Kidney (tissue), 13 donors: ENCODE measurements at regions not wholly inside any gene's neighbourhood (a gene's known extent, or its start where the extent isn't known, plus 50 kb on each side); places are given as distances from the start of the nearest gene placed in this dataset.
"Not testable (repeated sequence)": the region's sequence is repeated elsewhere in the genome, so short reads cannot be mapped to it uniquely, and the experiment has no call there.

Source experiments
- DNase-seq, 5 donors: peaks; one replicate each; pipeline ENCODE4 v3.0.0-alpha.2; 2013 to 2020
- FAIRE-seq: peaks from 2 replicates; lab custom pipeline; 2012; peaks lifted over from hg19 to GRCh38; lab: Jason Lieb, UNC
- H3K27ac ChIP-seq, 2 donors: one replicate each; pipeline ENCODE4 v1.7.0; 2013; ENCODE audit warnings: low read depth in 2 of 2, low read length in 2 of 2, inconsistent platforms in 1 of 2
- H3K27me3 ChIP-seq: one replicate; pipeline ENCODE4 v1.7.1; 2013; ENCODE audit warnings: low read length, inconsistent platforms; ENCODE audit not compliant: control insufficient read depth, insufficient read depth
- H3K36me3 ChIP-seq, 3 donors: one replicate each; pipeline versions ENCODE4 v1.7.0 to v1.7.1; 2013; ENCODE audit warnings: low read length in 3 of 3, control low read depth in 1 of 3, inconsistent platforms in 1 of 3; ENCODE audit not compliant: insufficient read depth in 3 of 3, control insufficient read depth in 2 of 3
- H3K4me1 ChIP-seq, 3 donors: one replicate each; pipeline versions ENCODE4 v1.7.0 to v1.7.1; 2013; ENCODE audit warnings: low read length in 3 of 3, inconsistent platforms in 1 of 3, low read depth in 1 of 3; ENCODE audit not compliant: control insufficient read depth in 2 of 3, insufficient read depth in 2 of 3
- H3K4me3 ChIP-seq, 3 donors: one replicate each; pipeline versions ENCODE4 v1.7.0 to v1.8.1; 2013; ENCODE audit warnings: low read length in 3 of 3, control low read depth in 1 of 3, inconsistent platforms in 1 of 3
- H3K9ac ChIP-seq, 3 donors: one replicate each; pipeline versions ENCODE4 v1.7.0 to v1.7.1; 2013; ENCODE audit warnings: low read length in 3 of 3, control low read depth in 1 of 3, inconsistent platforms in 1 of 3
- H3K9me3 ChIP-seq, 3 donors: one replicate each; pipeline versions ENCODE4 v1.7.0 to v1.7.1; 2013; ENCODE audit warnings: low read length in 3 of 3, control low read depth in 1 of 3, inconsistent platforms in 1 of 3; ENCODE audit not compliant: control insufficient read depth in 2 of 3, insufficient read depth in 1 of 3
- CTCF ChIP-seq: IDR thresholded peaks from 3 replicates; pipeline ENCODE4 v1.5.1; 2012; ENCODE audit warnings: mild to moderate bottlenecking, moderate library complexity, borderline replicate concordance; ENCODE audit not compliant: insufficient read depth; ENCODE audit errors: extremely low read depth
- intact Hi-C: fragments of 100-400 bp; cut with DNase I; formaldehyde crosslinking; loops from one replicate; pipeline ENCODE4 v1.11.1; 2022
- donor health status: control.
- donor health status: control.
- donor health status: control.
- donor health status: control.
- donor health status: control.
- donor health status: DM: yes; HTN: yes; CAD: no.
- donor health status: Normal renal cell carcinoma (clear cell type).

- FAIRE-seq (no peak), DNase-seq (no peak)
- H3K4me3 ChIP-seq = no peak overlapping the region
- intact Hi-C loops = no loop called here
- no peak overlapping the region for H3K27ac ChIP-seq
- TF ChIP-seq CTCF = no peak
- H3K36me3 ChIP-seq = no peaks in the 10 kb centered on the region
- H3K27me3 ChIP-seq = no peaks in the 10 kb centered on the region
- H3K9me3 ChIP-seq = peaks cover 0 to 5% (median 0%) of the 10 kb centered on the region in 3 donors
- no peak overlapping the region for H3K9ac ChIP-seq
- H3K4me1 ChIP-seq = no peaks in the 10 kb centered on the region
These were observed 175.1 kb downstream of the AVL9 start for GRCh38 chr7:32670110-32671025.

- H3K9ac ChIP-seq, FAIRE-seq, H3K36me3 ChIP-seq, intact Hi-C loops, H3K9me3 ChIP-seq, H3K4me1 ChIP-seq, H3K27me3 ChIP-seq, H3K27ac ChIP-seq, H3K4me3 ChIP-seq: not testable (repeated sequence)
- peak in 1 of 5 donors; percentile 59 for DNase-seq
These were observed 174.0 kb downstream of the AVL9 start for GRCh38 chr7:32669173-32669870.

GRCh38 chr7:32668387-32669097 lies 173.3 kb downstream of the AVL9 start:
- FAIRE-seq, H3K9ac ChIP-seq, H3K36me3 ChIP-seq, H3K9me3 ChIP-seq, H3K4me1 ChIP-seq, H3K27ac ChIP-seq, intact Hi-C loops, DNase-seq, H3K27me3 ChIP-seq, H3K4me3 ChIP-seq: not testable (repeated sequence)

- H3K4me3 ChIP-seq, H3K9ac ChIP-seq, H3K9me3 ChIP-seq, FAIRE-seq, H3K27me3 ChIP-seq, H3K4me1 ChIP-seq, H3K36me3 ChIP-seq, H3K27ac ChIP-seq, DNase-seq, intact Hi-C loops: not testable (repeated sequence)
These were observed 172.3 kb downstream of the AVL9 start for GRCh38 chr7:32667586-32667985.

- H3K9me3 ChIP-seq, intact Hi-C loops, H3K27me3 ChIP-seq, H3K4me3 ChIP-seq, DNase-seq, H3K9ac ChIP-seq, H3K27ac ChIP-seq, FAIRE-seq, H3K4me1 ChIP-seq, H3K36me3 ChIP-seq: not testable (repeated sequence)
These were observed 168.5 kb downstream of the AVL9 start for GRCh38 chr7:32663805-32664211.

GRCh38 chr7:32662509-32662908 lies 167.2 kb downstream of the AVL9 start:
- H3K4me1 ChIP-seq, H3K27ac ChIP-seq, intact Hi-C loops, H3K36me3 ChIP-seq, FAIRE-seq, H3K9me3 ChIP-seq, DNase-seq, H3K9ac ChIP-seq, H3K27me3 ChIP-seq, H3K4me3 ChIP-seq: not testable (repeated sequence)
